ENCODE measurements at regions not wholly inside any gene's neighbourhood (a gene's known extent, or its start where the extent isn't known, plus 50 kb on each side); places are given as distances from the start of the nearest gene placed in this dataset.

DNA sequence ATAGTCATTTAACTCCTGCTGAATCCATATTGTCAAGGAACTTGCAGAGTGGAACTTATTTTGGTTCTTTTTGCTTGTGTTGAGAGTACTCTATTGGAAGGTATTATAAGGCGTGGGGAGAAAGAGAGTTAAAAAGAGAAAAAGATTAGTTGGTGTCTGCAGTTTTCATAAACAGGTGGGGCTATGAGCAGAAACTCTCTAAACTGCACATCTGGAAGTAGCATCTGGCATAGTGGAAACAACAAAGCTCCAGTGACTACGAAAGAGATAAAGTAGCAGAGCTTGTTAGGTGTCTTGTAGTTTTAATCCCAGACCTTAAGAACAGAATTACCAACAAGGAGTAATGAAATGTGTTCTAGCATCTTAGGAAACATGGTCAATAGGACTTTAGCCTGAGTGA, 148.8 kb upstream of the SGO1 start:
- H3K4me3 Mint-ChIP-seq (ENCODE audit: low read depth), result no peak overlapping the region
- H3K36me3 Mint-ChIP-seq (ENCODE audit: insufficient read depth), result no peaks in the 10 kb centered on the region
- TF ChIP-seq, protein P1, sequence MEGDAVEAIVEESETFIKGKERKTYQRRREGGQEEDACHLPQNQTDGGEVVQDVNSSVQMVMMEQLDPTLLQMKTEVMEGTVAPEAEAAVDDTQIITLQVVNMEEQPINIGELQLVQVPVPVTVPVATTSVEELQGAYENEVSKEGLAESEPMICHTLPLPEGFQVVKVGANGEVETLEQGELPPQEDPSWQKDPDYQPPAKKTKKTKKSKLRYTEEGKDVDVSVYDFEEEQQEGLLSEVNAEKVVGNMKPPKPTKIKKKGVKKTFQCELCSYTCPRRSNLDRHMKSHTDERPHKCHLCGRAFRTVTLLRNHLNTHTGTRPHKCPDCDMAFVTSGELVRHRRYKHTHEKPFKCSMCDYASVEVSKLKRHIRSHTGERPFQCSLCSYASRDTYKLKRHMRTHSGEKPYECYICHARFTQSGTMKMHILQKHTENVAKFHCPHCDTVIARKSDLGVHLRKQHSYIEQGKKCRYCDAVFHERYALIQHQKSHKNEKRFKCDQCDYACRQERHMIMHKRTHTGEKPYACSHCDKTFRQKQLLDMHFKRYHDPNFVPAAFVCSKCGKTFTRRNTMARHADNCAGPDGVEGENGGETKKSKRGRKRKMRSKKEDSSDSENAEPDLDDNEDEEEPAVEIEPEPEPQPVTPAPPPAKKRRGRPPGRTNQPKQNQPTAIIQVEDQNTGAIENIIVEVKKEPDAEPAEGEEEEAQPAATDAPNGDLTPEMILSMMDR (IDR thresholded peaks at IDR 0.05; ENCODE audit: unreplicated experiment), result no peak
- no peak for DNase-seq (ENCODE audit: low spot score, unreplicated experiment)
- H3K4me1 Mint-ChIP-seq (ENCODE audit: low read depth), result peaks cover 10% of the 10 kb centered on the region
- peaks cover 17% of the 10 kb centered on the region for H3K27me3 Mint-ChIP-seq
- no peaks in the 10 kb centered on the region for H3K9me3 Mint-ChIP-seq (ENCODE audit: low read depth)
- no peak overlapping the region for H3K27ac Mint-ChIP-seq

DNA sequence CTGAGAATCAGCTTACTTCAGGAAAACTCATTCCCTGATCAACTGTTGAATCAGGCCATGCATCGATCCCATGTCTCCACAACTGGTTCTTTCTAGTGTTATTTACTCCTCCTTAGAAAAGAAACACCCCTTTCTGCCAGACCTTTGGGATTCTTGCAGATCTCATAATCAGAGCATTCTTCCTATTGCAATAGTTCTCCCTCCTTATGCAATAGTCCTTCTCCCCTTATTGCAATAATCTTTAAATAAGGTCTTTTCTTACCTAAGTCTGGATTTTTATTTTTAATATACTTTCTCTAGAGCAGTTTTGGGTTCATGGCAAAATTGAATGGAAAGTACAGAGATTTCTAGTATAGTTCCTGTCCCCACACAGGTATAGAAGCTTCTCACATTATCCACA, 141.9 kb upstream of the SGO1 start:
- H3K27me3 Mint-ChIP-seq, result peaks cover 3% of the 10 kb centered on the region
- TF ChIP-seq, protein P1 (IDR thresholded peaks at IDR 0.05; ENCODE audit: unreplicated experiment), result no peak

DNA sequence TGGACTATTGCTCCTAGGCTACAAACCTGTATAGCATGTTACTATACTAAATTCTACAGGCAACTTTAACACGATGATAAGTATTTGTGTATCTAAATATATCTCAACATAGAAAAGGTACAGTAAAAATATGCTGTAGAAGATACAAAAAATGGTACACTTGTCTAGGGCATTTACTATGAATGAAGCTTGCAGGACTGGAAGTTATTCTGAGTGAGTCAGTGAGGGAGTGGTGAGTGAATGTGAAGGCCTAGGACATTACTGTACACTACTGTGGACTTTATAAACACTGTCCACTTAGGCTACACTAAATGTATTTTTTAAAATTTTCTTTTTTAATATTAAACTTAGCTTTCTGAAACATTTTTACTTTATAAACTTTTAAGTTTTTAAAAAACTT, 140.5 kb upstream of the SGO1 start:
- peaks cover 5% of the 10 kb centered on the region for H3K4me1 Mint-ChIP-seq (ENCODE audit: low read depth)
- no peak overlapping the region for H3K4me3 Mint-ChIP-seq (ENCODE audit: low read depth)
- H3K9me3 Mint-ChIP-seq (ENCODE audit: low read depth), result peaks cover 3% of the 10 kb centered on the region
- TF ChIP-seq, protein P1 (IDR thresholded peaks at IDR 0.05; ENCODE audit: unreplicated experiment), result no peak
- no peak overlapping the region for H3K27ac Mint-ChIP-seq
- peaks cover 3% of the 10 kb centered on the region for H3K27me3 Mint-ChIP-seq
- H3K36me3 Mint-ChIP-seq (ENCODE audit: insufficient read depth), result no peaks in the 10 kb centered on the region
- DNase-seq (ENCODE audit: low spot score, unreplicated experiment), result no peak

More for the DNA sequence above, 141.9 kb upstream of the SGO1 start:
- no peak for DNase-seq (ENCODE audit: low spot score, unreplicated experiment)
- Mint-ChIP-seq H3K36me3 (ENCODE audit: insufficient read depth) (no peaks in the 10 kb centered on the region), H3K27ac (no peak overlapping the region), H3K4me1 (ENCODE audit: low read depth) (peaks cover 7% of the 10 kb centered on the region), H3K9me3 (ENCODE audit: low read depth) (peaks cover 3% of the 10 kb centered on the region), H3K4me3 (ENCODE audit: low read depth) (no peak overlapping the region)

DNA sequence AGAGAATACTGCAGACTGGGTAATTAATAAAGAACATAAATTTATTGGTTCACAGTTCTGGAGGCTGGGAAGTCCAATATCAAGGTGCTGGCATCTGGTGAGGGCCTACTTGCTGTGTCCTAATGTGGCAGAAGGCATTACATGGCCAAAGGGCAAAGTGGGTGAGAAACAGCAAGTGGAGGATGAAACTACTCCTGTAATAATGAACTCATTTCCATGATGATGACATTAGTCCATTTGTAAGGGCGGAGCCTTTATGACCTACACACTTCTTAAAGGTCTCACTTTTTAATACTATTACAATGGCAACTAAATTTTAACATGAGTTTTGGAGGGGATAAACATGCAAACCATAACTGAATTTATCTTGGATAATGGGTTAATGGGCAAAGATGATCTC, 139.6 kb upstream of the SGO1 start:
- Mint-ChIP-seq H3K4me3 (ENCODE audit: low read depth) (no peak overlapping the region), H3K36me3 (ENCODE audit: insufficient read depth) (no peaks in the 10 kb centered on the region), H3K4me1 (ENCODE audit: low read depth) (peaks cover 6% of the 10 kb centered on the region), H3K27ac (no peak overlapping the region), H3K27me3 (peaks cover 3% of the 10 kb centered on the region), H3K9me3 (ENCODE audit: low read depth) (peaks cover 3% of the 10 kb centered on the region)
- DNase-seq (ENCODE audit: low spot score, unreplicated experiment), result no peak
- TF ChIP-seq, protein P1 (IDR thresholded peaks at IDR 0.05; ENCODE audit: unreplicated experiment), result no peak

DNA sequence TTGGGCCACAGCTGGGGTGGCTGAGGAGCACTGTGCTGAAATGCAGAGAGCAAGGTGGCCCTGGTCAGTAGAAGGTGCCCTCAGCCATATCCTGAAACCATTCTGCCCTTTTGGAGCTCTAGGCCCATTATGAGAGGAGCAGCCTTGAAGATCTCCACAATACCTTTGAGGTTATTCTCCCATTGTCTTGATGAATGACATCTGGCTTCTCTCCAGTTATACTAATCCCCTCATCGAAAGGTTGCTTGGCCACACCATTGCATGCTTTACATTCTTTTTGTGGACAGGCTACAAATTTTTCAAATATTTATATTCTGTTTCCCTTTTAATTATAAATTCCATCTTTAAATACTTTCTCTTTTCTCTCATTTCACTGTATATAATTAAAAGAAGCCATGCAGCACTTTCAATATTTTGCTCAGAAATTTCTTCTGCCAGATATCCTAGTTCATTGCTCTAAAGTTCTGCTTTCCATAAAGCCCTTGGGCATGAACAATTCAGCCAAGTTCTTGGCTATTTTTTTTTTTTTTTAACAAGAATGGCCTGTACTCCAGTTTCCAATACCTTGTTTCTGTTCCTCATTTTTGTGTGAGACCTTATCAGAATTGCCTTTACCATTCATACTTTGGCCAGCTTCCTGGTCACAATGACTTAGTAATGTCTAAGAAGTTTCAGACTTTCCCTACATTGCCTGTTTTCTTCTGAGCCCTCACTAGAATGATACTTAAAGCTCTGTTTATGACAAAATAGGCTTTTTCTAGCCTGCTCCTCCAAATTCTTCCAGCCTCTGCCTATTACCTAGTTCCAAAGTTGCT, 138.9 kb upstream of the SGO1 start:
- Mint-ChIP-seq H3K4me3 (ENCODE audit: low read depth) (no peak overlapping the region), H3K36me3 (ENCODE audit: insufficient read depth) (no peaks in the 10 kb centered on the region), H3K27ac (no peak overlapping the region), H3K9me3 (ENCODE audit: low read depth) (peaks cover 3% of the 10 kb centered on the region), H3K27me3 (no peaks in the 10 kb centered on the region), H3K4me1 (ENCODE audit: low read depth) (peaks cover 8% of the 10 kb centered on the region)
- DNase-seq (ENCODE audit: low spot score, unreplicated experiment), result no peak
- TF ChIP-seq, protein P1 (IDR thresholded peaks at IDR 0.05; ENCODE audit: unreplicated experiment), result no peak

Data from progenitor cell of endocrine pancreas (in vitro differentiated cells).